D721Med (cell line): ENCODE measurements at regions not wholly inside any gene's neighbourhood (a gene's known extent, or its start where the extent isn't known, plus 50 kb on each side); places are given as distances from the start of the nearest gene placed in this dataset.

Experiments
- DNase-seq: peaks from one replicate; pipeline ENCODE4 v3.0.0; 2011; ENCODE audit warnings: low spot score; ENCODE audit not compliant: insufficient read length
- FAIRE-seq: peaks from 2 replicates; lab custom pipeline; 2011; peaks lifted over from hg19 to GRCh38; lab: Jason Lieb, UNC
- CTCF ChIP-seq: IDR thresholded peaks from 2 replicates; pipeline ENCODE4 v1.5.1; 2012; ENCODE audit warnings: mild to moderate bottlenecking, control low read depth; ENCODE audit not compliant: insufficient read depth; ENCODE audit errors: missing control alignments

- TF ChIP-seq CTCF = no peak
- FAIRE-seq = no peak
Measured at GRCh38 chr6:113357041-113357440, 500.1 kb upstream of the MARCKS start.

GRCh38 chr6:113358063-113358583 lies 499.0 kb upstream of the MARCKS start:
- FAIRE-seq = no peak
- DNase-seq = no peak
- no peak for TF ChIP-seq CTCF

More at GRCh38 chr6:113357041-113357440, 500.1 kb upstream of the MARCKS start:
- no peak for DNase-seq

GRCh38 chr6:113359155-113360140 lies 497.7 kb upstream of the MARCKS start:
- FAIRE-seq (no peak), DNase-seq (no peak)
- TF ChIP-seq CTCF = no peak

- DNase-seq (no peak), FAIRE-seq (no peak)
- no peak for TF ChIP-seq CTCF
Measured at GRCh38 chr6:113361014-113361645, 496.0 kb upstream of the MARCKS start.

- no peak for TF ChIP-seq CTCF
- FAIRE-seq (no peak), DNase-seq (no peak)
Measured at GRCh38 chr6:113362301-113363047, 494.7 kb upstream of the MARCKS start.

GRCh38 chr6:113363048-113363798 lies 493.9 kb upstream of the MARCKS start:
- FAIRE-seq (no peak), DNase-seq (no peak)
- no peak for TF ChIP-seq CTCF
